AG04449 (cell line): ENCODE measurements at regions not wholly inside any gene's neighbourhood (a gene's known extent, or its start where the extent isn't known, plus 50 kb on each side); places are given as distances from the start of the nearest gene placed in this dataset.

ENCODE experiments used
- CTCF ChIA-PET: fragments of 350-600 bp; formaldehyde crosslinking; extraction: SDS; loops from one replicate; lab custom pipeline; 2021; ENCODE audit warnings: antibody characterized with exemption; lab: Yijun Ruan, JAX
- POLR2A ChIA-PET: fragments of 400-600, 350-600 bp; formaldehyde crosslinking; extraction: SDS; loops from one replicate; lab custom pipeline; 2020; ENCODE audit warnings: antibody characterized with exemption, inconsistent platforms; lab: Yijun Ruan, JAX
- DNase-seq: peaks from one replicate; pipeline ENCODE4 v3.0.0-alpha.2; 2010; ENCODE audit warnings: low read depth, low spot score
- H3K4me3 ChIP-seq: 2 replicates; pipeline ENCODE4 v1.5.1; 2011; ENCODE audit warnings: low read depth, mild to moderate bottlenecking, control low read depth, low read length
- TF ChIP-seq, protein P1 (sequence below): IDR thresholded peaks from one replicate; pipeline ENCODE4 v1.5.1; 2011; ENCODE audit warnings: mild to moderate bottlenecking, moderate library complexity, low read length, control low read depth, inconsistent platforms; ENCODE audit not compliant: insufficient read depth; ENCODE audit errors: missing control alignments

DNA sequence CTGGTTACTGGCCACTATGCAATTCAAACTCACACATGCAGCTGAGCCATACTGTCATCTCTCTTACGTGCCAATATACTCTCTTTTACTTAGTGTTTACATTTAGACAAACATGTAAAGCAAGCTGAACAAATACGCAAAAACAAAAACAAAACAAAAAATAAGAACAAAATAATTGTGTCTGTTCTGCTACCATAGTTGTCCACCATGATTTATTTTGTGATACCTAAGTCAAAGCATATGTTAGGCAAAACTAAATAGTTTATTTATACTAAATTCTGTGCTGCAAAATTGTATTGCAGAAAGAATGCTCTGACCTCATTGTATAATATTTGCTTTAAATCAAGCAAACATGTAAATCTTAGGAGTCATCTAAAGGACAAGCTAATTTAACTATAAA lies 943.2 kb upstream of the AGA start:
- TF ChIP-seq, protein P1, sequence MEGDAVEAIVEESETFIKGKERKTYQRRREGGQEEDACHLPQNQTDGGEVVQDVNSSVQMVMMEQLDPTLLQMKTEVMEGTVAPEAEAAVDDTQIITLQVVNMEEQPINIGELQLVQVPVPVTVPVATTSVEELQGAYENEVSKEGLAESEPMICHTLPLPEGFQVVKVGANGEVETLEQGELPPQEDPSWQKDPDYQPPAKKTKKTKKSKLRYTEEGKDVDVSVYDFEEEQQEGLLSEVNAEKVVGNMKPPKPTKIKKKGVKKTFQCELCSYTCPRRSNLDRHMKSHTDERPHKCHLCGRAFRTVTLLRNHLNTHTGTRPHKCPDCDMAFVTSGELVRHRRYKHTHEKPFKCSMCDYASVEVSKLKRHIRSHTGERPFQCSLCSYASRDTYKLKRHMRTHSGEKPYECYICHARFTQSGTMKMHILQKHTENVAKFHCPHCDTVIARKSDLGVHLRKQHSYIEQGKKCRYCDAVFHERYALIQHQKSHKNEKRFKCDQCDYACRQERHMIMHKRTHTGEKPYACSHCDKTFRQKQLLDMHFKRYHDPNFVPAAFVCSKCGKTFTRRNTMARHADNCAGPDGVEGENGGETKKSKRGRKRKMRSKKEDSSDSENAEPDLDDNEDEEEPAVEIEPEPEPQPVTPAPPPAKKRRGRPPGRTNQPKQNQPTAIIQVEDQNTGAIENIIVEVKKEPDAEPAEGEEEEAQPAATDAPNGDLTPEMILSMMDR = no peak
- ChIA-PET CTCF (no interaction called here), POLR2A (interaction anchor here (0.8 kb wide), 1 partner anchor 33 kb away, joined by 3 read pairs; no protein-coding TSS in a partner anchor)
- no peak for DNase-seq
- no peak overlapping the region for H3K4me3 ChIP-seq

DNA sequence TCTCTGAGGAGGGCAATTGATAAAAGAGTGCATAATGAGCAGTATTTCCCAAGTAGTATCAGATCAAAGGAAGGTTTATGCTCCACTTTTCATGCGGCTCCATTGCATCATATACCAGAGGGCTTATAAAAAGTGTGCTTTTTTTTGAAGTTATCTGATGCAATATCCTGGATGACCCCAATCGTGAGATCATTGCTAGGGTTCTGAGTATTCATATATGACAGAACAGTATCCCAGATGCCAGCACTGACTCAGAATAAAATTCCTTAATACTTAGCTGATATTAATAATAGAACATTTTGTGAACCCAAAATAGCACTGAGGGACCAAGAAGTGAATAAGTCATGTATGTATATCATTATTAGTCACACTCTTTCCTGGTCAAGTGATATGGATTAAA lies 945.5 kb upstream of the AGA start:
- CTCF ChIA-PET = no interaction called here
- DNase-seq = no peak
- no peak overlapping the region for H3K4me3 ChIP-seq
- TF ChIP-seq, protein P1 = no peak
- POLR2A ChIA-PET = no interaction called here

DNA sequence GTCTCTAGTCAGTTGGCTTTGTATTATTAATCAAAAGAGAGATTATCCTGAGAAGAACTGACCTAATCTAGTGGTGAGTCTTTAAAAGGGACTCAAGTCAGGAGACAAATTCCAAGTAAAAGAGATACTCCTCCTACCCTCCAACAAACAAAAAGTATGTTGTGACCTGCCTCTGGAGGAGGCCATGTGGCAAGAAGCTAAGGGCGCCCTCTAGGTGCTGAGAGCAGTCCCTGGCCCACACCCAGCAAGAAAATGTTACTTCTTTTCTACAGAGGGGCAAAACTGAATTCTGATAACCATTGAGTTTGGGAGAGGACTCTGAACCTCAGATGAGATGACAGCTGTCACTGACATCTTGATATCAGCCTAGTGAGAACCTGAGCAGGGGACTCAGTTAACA lies 953.6 kb upstream of the AGA start:
- TF ChIP-seq, protein P1 = no peak
- ChIA-PET CTCF (no interaction called here), POLR2A (no interaction called here)
- no peak overlapping the region for H3K4me3 ChIP-seq
- DNase-seq = no peak

DNA sequence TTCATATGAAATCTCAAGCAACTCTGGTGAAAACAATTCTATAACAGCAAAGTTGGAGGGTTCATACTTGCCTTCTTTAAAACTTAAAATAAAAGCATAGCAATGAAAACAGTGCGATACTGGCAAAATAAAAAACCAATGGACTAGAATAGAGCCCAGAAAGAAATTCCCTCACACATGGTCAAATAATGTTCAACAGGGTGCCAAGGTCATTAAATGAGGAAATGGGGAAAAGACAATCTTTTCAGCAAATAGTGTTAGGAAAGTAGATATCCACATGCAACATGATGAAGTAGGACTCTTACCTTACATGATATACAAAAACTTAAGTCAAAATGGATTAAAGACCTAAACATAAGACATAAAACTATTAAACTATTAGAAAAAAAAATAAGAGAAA lies 970.2 kb upstream of the AGA start:
- TF ChIP-seq, protein P1 = no peak
- ChIA-PET CTCF (no interaction called here), POLR2A (no interaction called here)
- DNase-seq = no peak
- H3K4me3 ChIP-seq = no peak overlapping the region

DNA sequence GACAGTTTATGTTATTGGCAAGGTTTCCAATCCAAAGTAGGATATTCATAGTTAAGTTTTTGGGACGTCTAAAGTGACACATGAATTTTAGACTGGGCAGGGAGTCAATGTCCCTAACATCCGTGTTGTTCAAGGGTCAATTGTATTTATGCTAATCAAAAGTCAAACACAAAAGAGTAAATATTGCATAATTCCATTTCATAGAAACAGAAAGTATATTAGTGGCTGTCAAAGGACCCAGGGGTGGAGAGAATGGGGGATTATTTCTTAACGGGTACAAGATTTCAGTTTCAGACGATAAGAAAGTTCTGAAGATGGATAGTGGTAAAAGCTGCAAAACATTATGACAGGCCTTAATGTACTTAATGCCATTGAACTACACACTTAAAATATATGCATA lies 971.8 kb upstream of the AGA start:
- H3K4me3 ChIP-seq = no peak overlapping the region
- no peak for DNase-seq
- TF ChIP-seq, protein P1 = no peak
- CTCF ChIA-PET = no interaction called here
- POLR2A ChIA-PET = no interaction called here

DNA sequence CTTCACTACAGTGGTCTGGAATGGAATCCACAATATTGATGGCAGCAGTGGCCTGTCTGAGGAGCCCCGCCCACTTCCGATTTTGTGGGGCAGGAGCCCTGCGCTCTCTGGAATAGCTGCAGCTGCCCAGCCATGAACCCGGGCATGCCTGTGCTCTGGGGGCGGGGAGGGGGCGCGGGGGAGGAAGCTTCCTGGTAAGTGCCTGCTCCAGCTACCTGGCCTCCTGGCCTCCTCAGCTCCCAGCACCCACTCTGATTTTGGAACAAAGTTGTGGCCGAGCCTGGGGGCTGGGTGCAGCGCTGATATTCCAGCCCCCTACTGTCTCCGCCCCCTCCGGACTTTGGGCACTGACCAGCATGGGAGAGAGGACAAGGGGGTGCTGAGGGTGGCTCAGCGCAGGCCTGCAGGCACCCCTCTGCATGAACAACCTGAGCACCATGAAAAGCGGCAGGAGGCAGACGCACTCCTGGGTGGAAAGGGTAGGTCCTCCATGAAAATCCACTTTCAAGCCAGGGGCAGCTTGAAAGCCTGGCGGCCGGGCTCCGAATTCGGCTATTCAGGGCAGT lies 972.7 kb upstream of the AGA start:
- DNase-seq = no peak
- ChIA-PET CTCF (no interaction called here), POLR2A (no interaction called here)
- no peak overlapping the region for H3K4me3 ChIP-seq
- TF ChIP-seq, protein P1 = no peak
